Mucosa of descending colon (tissue), 3 donors: ENCODE measurements at regions not wholly inside any gene's neighbourhood (a gene's known extent, or its start where the extent isn't known, plus 50 kb on each side); places are given as distances from the start of the nearest gene placed in this dataset.

ENCODE experiments used
- ATAC-seq: fragments of 200-7000 bp; cut with Tn5 transposase; one replicate; pipeline ENCODE4 v1.9.1; 2020; ENCODE audit warnings: mild to moderate bottlenecking, moderate library complexity
- DNase-seq, 3 donors: peaks; one replicate each; pipeline ENCODE4 v3.0.0-alpha.2; 2020
- H3K36me3 ChIP-seq: fragments of 200-600 bp; one replicate; pipeline ENCODE4 v1.8.0; 2021; ENCODE audit warnings: low read depth, mild to moderate bottlenecking
- H3K4me1 ChIP-seq: fragments of 200-600 bp; one replicate; pipeline ENCODE4 v1.8.0; 2021; ENCODE audit warnings: low read depth, mild to moderate bottlenecking
- H3K4me3 ChIP-seq: fragments of 200-600 bp; one replicate; pipeline ENCODE4 v1.8.0; 2021; ENCODE audit warnings: mild to moderate bottlenecking
- H3K9me3 ChIP-seq: fragments of 200-600 bp; one replicate; pipeline ENCODE4 v1.8.0; 2021; ENCODE audit warnings: mild to moderate bottlenecking
- CTCF ChIP-seq: fragments of 200-600 bp; IDR thresholded peaks from one replicate; pipeline ENCODE4 v1.8.0; 2022; ENCODE audit warnings: antibody characterized with exemption, mild to moderate bottlenecking
- intact Hi-C, 2 donors: fragments of 100-400 bp; cut with DNase I in 1 of 2; cut with micrococcal nuclease in 1 of 2; formaldehyde crosslinking; loops; one replicate each; pipeline versions ENCODE4 v1.11.0 to v1.11.1; 2022; cut with DNase I, micrococcal nuclease
- donor health status: DM: no; HTN: no; CAD: no; lungs with moderate emphysema.
- donor health status: DM: no; HTN: no; CAD: no.
- donor health status: DM: no; HTN: yes; CAD: no.

- no peaks in the 10 kb centered on the region for H3K9me3 ChIP-seq
- no peak for TF ChIP-seq CTCF
- intact Hi-C loops = no loop called here
- ATAC-seq (no peak), DNase-seq (no peak)
- no peaks in the 10 kb centered on the region for H3K36me3 ChIP-seq
- no peak overlapping the region for H3K4me3 ChIP-seq
- no peaks in the 10 kb centered on the region for H3K4me1 ChIP-seq
These were observed 173.5 kb downstream of the ZIC1 start for GRCh38 chr3:147582642-147583041.

GRCh38 chr3:147589016-147589415, 179.9 kb downstream of the ZIC1 start:
- no peak for TF ChIP-seq CTCF
- intact Hi-C loops = no loop called here
- Histone ChIP-seq H3K9me3 (no peaks in the 10 kb centered on the region), H3K4me1 (no peaks in the 10 kb centered on the region), H3K36me3 (no peaks in the 10 kb centered on the region), H3K4me3 (no peak overlapping the region)
- no peak for ATAC-seq
- no peak for DNase-seq

DNA sequence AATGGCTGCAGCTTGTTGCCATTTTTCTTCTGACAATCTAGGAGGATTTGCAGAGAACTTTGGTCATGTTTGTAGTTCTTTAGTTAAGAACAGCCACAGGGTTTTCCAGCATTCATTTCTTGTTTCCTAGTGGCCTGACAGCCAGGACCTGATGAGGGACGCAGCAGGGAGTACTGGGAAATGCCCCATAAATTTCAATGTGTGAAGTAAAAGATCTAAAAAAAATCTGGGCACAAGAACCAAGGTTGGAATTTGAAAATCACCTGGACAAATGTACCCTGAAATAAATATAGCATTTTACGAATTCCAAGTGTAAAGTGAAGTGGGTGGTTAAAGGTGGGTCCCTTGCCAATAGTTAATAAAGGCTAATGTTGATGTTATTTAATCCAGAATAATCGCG, 195.0 kb downstream of the ZIC1 start:
- no peaks in the 10 kb centered on the region for H3K4me1 ChIP-seq
- no peak overlapping the region for H3K4me3 ChIP-seq
- TF ChIP-seq CTCF = no peak
- intact Hi-C loops = no loop called here
- ATAC-seq (no peak), DNase-seq (no peak)
- peaks cover 4% of the 10 kb centered on the region for H3K9me3 ChIP-seq
- H3K36me3 ChIP-seq = no peaks in the 10 kb centered on the region

DNA sequence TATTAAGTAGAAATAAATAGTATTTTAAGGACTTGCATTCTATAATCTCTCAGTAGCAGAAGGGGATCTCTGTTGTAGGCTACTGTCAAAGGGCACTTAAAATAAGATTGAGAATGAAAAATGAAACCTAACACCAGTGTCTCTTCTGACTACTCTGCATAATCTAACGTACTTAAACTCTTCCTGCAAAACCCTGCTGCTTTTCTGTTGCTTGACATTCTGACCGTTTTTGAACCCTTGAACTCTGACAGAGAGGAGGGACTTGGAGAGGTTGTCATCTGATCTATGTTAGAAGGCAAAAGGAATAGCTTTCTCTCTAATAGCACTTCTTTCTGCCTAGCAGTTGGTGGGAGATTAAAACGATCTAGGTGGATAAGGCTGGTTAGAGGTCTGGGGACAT, 204.6 kb downstream of the ZIC1 start:
- TF ChIP-seq CTCF = no peak
- ATAC-seq (no peak), DNase-seq (no peak)
- Histone ChIP-seq H3K36me3 (no peaks in the 10 kb centered on the region), H3K9me3 (no peaks in the 10 kb centered on the region), H3K4me1 (no peaks in the 10 kb centered on the region), H3K4me3 (no peak overlapping the region)
- intact Hi-C loops = no loop called here

- no peak for TF ChIP-seq CTCF
- no peak for ATAC-seq
- DNase-seq = no peak
- Histone ChIP-seq H3K9me3 (no peaks in the 10 kb centered on the region), H3K4me3 (no peak overlapping the region), H3K4me1 (no peaks in the 10 kb centered on the region), H3K36me3 (no peaks in the 10 kb centered on the region)
- intact Hi-C loops = no loop called here
These were observed 205.0 kb downstream of the ZIC1 start for GRCh38 chr3:147614210-147614609.

DNA sequence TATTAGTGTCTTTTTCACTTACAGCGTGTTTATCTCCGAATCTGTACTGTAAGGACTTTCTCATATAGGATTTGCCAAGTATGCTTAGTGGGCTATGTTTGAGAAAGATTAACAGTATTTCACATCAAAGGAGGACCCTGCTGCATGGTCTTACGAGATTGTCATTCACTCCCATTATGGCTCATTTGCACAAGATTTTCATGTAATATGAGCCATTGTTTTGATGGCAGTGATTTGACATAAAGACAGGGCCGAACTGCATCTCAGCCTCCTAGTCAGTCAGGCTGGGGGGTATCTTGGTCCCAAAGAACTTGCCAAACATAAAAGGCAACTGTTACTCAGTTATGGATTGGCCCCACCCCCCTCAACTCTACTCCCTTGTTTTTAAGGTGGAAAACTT, 205.9 kb downstream of the ZIC1 start:
- no peak for DNase-seq
- Histone ChIP-seq H3K4me1 (no peaks in the 10 kb centered on the region), H3K4me3 (no peak overlapping the region), H3K9me3 (no peaks in the 10 kb centered on the region), H3K36me3 (no peaks in the 10 kb centered on the region)
- no peak for TF ChIP-seq CTCF
- intact Hi-C loops = no loop called here
- no peak for ATAC-seq
